ENCODE measurements at regions not wholly inside any gene's neighbourhood (a gene's known extent, or its start where the extent isn't known, plus 50 kb on each side); places are given as distances from the start of the nearest gene placed in this dataset.
"Not testable (repeated sequence)": the region's sequence is repeated elsewhere in the genome, so short reads cannot be mapped to it uniquely, and the experiment has no call there.

DNA sequence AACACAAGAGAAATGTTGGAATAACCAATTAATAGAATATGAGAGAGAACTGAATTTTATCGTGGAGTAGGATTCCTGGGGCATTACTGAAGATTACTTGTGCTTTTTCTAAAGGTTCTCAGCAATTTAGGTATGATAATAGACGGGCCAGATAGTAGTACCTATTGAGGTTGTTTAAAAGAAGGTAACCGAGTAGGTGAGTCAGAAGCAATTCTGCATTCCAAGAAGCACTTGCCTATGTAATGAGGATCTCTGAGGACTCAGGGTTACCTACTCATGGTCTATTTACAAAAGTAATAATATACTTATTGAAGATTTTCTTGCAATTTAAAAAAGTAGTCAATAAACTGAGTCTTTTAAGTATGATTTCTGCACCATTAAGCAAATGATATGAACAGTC lies 1469.8 kb downstream of the BRINP3 start:
- no peak for DNase-seq

DNA sequence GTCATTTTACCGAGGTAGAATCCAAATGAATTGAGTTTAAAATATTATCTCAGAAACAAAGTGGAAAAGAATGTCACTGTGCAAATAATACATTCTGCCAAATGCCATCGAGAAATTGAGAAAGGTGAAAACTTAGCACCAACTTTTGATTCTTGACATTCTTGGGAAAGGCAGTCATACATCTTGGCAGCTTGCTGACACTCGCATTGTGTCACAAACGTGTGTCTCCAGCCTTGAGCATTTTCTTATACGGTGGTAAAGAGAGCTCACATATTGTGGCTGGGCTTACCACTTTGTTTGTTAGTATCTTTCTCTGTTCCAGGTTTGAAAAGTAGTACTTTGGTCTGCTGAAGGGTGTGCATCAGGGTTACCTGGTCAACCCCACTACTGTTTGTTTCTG lies 1456.1 kb downstream of the BRINP3 start:
- no peak for DNase-seq

DNA sequence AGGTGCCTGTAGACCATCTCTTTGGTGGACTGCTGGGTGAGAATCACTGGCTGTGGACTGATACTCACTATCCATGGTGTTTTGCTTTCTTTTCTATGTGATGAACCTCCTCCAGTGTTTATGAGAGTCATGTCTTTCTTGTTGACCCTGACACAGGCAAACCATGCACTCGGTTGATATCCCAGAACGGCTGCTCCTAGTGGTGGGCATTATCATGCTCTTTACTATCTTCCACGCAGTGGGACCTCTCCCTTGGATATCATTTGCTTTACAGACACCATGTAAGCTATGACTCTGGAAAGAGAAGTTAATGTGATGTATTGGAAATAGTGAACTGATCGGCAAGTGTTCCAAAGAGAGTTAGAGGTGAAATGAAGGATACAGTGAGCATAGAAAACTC lies 1455.6 kb downstream of the BRINP3 start:
- no peak for DNase-seq

DNA sequence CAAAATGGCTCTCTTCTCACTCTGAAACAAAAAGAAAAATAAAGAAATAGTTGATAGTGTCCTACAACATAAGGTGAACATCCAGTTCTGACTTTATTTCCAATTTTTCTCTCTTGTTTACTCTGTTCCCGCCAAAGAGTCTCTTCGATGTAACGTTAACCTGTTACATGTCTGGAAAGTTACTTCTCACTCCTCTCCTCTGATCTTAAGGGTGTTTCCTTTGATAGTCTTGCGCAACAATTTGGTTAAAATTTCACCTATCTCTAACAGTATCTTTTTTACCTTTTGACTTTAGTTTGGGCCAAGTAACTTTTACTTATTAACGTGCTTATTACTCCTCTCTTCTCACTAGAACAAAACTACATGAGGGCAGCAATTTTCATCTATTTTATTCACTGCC lies 1450.2 kb downstream of the BRINP3 start:
- DNase-seq = no peak

DNA sequence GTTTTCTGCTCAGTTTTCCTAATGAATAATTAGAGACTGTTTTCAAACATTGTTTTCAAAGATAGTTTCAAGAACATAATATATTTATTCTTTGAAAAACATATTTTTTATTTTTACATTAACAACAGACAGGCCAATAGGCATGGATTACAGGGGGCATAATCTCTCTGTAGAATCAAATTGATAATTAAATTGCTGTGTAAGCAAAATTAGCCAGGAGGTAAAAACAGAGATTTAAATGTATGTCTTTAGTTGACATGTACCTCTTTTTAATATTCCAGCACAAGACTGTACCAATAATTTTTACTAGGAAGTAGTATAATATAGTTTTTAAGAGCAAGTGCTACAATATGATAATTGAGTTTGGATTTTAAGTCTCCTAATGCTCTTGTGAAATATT lies 1444.5 kb downstream of the BRINP3 start:
- no peak for DNase-seq

DNA sequence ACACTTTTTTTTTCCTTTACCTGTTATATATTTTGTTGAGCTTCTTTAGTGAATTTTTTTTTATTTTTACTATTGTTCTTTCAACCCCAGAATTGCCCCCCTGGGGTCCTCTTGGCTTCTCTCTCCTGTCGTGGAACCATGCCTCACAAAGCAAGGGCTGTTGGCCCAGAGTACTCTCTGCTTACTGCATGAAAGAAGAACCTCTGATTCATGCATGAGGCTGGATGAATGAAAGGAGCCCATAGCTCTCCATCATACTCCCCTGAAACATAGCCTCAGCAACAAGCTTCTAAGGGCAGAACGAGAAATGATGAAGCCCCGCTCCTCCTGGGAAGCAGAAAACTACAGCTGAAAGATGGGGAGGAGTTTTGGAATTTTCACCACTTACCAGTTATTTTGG lies 1441.0 kb downstream of the BRINP3 start:
- DNase-seq = no peak

DNA sequence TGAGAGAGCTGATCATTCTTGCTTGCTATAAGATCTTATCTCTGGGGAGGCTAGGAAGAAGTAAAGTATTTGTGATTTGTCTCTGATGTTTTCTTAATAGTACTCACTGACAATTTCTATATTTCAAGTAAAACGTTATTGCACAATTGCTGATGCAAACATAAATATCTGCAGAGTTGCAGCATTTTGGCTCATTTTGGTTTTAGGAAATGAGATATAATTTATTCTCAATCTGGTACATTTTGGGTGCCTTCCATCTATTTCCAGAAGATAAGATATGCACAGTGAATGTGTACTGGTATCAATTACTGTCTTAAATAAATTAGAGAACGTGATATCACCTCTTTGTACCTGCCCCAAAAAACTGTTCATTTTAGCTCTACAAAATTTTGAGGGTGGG lies 1431.5 kb downstream of the BRINP3 start:
- peak; percentile 26 to 44 for DNase-seq

DNA sequence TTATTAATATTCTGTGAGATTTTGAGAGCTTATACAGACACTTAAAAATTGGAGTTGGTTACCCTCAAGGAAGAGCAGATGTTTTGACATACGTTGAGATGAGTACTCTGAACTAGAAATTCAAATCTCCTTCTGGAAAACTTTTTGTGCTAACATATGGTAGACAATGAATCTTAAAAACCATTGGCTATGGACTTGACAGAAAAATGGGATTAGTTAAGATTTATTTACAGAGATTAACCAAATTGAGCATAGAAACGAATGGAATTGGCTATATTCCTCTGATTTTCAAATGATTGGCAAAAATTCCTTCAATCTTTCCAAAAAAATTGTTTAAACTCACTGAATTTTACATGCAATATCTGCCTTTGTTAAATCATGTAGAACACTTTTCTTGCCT lies 1392.9 kb downstream of the BRINP3 start:
- DNase-seq = no peak

DNA sequence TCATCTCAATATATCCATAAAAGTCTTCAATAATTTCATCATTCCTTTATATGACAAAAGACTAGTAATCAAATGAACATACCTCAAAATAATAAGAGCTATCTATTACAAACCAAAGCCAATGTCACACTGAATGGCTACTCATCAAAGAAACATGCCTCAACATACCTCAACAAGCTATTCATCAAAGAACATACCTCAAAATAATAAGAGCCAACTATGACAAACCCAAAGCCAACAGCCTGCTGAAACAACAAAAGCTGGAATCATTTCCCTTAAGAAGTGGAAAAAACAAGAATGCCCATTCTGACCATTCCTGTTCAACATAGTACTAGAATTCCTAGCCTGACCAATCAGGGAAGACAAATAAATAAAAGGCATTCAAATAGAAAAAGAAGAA lies 1373.7 kb downstream of the BRINP3 start:
- no peak for DNase-seq

DNA sequence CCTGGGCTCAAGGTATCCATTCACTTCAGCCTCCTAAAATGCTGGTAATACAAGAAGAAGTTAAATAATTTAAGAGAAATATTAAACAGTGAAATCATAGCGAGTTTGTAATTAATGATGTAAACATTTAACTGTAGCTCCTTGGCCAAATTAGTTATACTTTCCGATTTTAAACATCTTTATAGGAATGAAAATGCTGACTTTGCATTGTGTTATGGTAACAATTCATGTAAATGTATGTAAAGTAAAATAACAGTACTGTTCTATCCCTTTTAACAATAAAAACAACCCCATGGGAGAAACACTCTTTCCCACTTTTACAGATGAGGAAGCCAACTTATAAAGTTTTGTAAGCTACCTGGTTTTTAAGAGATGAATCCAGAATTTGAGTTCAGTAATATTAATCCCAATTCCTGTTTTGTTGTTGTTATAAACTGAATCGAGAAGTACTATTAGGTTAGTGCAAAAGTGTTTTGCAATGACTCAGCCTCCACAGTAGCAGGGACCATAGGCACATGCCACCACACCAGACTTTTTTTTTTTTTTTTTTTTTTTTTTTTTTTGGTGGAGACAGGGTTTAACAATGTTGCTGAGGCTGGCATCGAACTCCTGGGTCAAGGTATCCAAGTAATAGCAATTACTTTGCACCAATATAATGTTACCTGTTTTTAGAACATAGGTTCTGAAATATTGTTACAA lies 1360.4 kb downstream of the BRINP3 start:
- DNase-seq = no peak

DNA sequence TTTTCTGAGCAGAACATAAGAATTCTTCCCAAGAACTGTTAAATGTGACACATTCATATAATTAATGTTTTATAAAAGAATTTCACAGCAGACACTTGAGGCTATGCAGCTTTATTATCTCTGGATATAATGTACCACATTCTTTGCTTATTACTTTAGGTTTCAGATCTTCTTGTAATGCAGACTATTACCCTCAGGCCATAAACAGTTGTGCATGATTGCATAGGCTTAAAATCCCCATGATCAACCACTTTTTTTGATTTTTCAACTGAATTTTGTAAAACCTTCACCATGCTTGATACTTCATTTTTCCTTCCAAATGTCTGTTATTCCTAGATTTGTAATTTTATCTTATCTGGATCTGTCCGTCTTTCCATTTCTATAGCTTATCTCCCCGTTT lies 1355.7 kb downstream of the BRINP3 start:
- no peak for DNase-seq

DNA sequence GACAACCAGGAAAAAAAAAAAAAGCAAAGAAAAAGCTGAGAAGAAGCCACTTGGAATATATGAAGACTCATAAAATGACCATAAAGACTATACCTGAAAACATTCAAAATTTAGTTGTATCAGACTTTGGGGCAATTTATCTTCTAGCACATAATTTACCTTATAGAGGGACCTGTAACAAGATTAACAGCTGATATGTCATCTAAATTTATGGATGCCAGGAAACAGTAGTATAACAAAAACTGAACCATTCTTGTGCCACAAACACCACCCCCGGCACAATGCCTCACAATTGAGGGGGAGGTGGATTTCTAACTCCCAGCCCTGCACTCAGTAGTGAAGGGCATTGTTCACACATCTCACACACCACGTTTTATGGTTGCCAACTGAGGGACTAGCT lies 1352.0 kb downstream of the BRINP3 start:
- DNase-seq = no peak

DNA sequence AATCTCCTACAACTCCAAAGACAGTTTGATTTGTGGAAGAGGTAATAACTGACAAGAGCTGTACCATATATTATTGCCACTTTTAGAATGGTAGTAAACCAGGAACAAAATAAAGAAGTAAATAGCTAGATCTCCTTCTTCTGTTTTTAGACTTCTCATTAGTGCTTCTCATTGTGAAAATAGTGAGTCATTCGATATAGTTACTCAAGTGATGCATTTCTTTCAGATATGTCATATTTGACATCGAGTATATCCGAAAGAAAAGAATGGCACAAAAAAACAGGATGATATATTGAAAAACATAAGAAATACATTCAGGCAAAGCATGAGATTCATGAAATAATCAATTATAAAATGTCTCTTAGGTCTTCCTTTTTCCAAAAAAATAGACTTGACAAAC lies 1346.1 kb downstream of the BRINP3 start:
- DNase-seq = no peak

DNA sequence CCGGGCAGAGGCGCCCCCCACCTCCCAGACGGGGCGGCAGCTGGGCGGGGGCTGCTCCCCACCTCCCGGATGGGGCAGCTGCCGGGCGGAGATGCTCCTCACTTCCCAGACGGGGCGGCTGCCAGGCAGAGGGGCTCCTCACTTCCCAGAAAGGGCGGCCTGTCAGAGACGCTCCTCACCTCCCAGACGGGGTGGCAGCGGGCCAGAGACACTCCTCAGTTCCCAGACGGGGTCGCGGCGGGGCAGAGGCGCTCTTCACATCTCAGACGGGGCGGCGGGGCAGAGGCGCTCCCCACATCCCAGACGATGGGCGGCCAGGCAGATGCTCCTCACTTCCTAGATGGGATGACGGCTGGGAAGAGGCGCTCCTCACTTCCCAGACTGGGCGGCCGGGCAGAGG lies 1337.9 kb downstream of the BRINP3 start:
- not testable (repeated sequence) for DNase-seq

DNA sequence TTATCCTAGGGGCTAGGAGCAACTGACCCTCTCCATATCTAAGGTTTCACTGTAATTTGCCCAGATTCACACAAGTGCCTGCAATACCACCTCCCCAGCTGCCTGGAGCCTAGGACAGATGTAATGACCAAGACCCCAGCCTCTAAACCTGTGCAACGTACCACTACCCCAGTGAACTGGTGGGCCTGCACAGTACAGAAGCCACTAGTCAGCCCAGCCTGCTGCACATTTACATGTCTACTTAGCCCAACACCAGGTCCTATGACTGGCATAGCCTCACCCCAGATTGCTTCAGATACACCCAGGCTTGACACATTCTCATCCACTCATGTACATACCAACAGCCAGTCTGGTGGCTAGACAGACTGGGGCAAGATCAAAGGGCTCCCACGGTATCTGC lies 1336.6 kb downstream of the BRINP3 start:
- no peak for DNase-seq

DNA sequence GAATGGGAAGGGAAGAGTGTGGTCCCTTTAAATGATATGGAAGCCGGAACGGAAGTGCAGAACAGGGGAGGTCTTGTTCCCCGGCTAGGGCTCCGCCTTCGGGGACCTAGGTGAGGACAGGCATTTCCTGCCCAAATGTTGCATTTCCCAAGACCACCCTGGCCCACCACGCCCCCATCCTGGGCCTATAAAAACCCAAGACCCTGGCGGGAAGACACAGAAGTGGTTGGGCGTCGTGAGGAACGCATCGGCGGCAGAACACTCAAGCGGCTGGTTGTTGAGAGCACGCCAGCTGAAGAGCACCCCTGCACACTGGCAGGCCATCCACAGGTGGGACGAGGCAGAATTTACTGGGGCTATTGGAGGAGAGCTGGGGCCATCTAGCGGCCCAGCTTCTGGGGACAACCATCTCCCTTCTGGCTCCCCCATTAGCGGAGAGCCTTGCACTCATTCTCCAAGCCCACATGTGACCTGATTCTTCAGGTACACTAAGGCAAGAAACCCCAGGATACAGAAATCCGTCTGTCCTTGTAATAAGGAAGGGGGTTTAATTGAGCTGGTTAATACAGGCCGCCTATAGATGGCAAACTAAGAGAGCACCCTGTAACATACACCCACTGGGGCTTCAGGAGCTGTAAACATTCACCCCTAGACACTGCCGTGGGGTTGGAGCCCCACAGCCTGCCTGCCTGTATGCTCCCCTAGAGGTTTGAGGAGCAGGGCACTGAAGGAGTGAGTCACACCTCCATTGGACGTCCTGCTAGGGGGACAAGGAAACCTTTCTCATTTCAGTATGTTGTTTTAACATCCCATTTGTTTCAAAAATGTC lies 1327.9 kb downstream of the BRINP3 start:
- no peak for DNase-seq

DNA sequence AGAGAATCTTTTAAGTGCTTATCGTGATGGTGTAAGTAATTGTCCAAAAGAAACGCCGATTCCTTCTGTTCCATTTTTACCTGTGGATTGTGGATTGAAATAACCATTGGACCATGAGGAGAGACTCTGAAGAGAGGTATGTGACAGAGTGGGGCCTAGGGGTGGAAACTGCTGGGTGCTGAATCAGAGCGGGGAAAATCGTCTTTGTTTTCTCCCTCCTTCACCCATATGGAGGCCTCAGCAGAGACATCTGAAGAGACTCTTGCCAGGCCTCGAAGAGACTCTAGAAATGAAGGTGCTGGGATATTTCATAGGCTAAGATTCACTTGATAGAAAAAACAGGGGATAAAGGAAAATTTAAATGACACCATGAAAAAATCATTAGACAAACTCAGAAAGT lies 1327.0 kb downstream of the BRINP3 start:
- no peak for DNase-seq

DNA sequence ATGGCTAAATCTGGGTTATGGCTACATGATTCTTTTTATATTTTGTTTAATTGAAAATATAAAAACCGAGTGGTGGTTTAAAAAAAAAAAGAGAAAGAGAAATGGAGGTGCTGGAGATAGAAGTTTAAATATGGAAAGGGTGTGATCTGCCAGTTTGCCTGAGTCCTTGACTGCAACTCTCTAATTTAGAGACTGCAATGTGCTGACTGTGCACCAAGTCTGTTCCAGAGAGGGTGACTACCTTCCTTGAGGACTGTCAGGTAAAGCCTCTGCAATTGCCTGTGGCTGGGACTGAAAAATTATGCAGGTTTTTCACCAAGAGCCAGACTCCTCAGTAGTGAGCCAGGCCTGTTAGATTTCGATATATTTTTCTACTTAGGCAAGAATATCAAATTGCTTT lies 1326.3 kb downstream of the BRINP3 start:
- DNase-seq = no peak

DNA sequence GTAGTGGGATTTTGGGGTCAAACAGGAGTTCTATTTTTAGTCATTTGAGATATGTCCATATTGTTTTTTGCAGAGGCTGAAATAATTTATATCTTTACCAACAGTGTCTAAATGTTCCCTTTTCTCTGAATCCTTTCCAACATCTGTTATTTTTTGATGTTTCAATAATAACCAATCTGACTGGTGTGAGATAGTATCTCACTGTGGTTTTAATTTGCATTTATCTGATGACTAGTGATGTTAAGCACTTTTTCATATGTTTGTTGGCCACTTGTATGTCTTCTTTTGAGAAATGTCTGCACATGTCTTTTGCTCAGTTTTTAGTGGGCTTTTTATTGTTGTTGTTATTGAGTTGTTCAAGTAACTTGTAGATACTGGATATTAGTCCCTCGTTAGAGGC lies 1325.0 kb downstream of the BRINP3 start:
- no peak for DNase-seq

DNA sequence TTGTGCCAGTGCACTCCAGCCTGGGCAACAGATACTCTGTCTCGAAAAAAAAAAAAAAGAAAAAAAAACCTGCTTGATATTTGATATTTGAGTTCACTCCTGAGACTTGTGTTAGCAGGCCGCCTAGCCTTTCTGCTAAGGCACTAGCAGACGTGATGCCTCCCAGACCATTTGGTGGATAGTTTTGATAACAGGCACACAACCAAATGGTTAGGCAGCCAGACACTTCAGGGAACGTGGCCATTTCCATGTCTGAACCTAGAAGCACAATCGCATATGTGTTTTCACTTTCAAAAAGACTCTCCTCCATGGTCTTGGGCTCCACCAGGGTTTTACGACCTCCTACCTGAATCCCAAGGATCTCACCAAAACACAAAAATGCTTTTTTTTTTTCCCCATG lies 1319.5 kb downstream of the BRINP3 start:
- no peak for DNase-seq

DNA sequence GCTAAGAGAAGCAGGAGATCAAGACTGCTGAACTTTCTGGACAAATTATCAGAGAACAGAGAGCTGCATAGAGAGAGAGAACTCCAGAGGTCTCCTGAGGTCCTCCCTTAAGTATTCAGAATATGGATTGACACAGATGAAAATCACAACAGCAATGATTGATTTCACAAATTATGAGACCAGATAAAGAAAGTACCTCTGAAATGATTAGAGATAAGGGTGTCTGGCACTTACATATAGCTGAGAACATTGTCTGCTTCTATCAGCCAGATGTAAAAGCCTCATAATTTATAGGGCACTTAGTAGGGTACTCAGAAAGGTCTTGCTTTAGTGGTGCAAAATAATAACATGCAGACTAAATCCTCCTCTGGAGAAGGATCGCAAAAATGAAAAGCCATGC lies 1301.8 kb downstream of the BRINP3 start:
- no peak for DNase-seq

DNA sequence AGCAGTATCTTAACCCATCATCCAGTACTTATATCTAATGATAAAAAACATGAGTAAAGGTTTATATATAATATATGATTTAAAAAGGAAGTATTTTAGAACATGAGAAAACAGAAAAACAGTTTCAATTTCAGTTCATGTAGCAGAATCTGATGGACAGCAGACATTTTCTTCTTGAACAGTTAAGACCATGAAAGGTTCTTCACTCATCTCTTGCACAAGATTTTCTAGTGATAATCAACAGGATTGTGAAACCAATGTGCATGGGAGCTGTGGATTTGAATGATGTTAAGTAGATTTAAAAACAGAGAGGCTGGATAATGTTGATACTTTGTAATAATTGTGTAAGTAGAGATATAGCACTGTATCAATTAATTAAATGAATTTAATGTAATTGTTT lies 1297.6 kb downstream of the BRINP3 start:
- DNase-seq = no peak

DNA sequence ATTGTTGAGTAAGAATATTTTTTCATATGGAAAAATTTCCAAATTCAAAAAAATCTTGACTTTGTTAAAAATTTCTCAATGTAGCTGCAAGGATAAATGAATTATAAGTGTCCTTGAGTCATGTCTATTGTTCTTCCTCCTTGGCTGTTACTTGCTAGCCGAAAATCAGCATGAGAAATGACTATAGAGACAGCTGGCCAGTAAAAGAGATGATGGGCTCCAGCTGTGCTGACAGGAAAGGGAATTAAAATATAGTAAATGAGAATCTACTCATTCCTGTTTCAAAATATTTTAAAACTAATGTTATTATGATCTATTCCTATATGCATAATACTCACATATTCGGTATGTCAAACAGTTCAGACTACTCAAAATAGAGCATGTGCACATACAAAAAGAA lies 1292.6 kb downstream of the BRINP3 start:
- no peak for DNase-seq

Data from right lung (tissue), 2 donors.